Endometrium (tissue), 2 donors: ENCODE measurements at regions not wholly inside any gene's neighbourhood (a gene's known extent, or its start where the extent isn't known, plus 50 kb on each side); places are given as distances from the start of the nearest gene placed in this dataset.
A peak's percentile ranks its signal among the peaks of the same experiment; 100 is the strongest.

Experiments
- FAIRE-seq: peaks from 2 replicates; lab custom pipeline; 2012; peaks lifted over from hg19 to GRCh38; lab: Jason Lieb, UNC
- donor health status: control.
- donor health status: control.

DNA sequence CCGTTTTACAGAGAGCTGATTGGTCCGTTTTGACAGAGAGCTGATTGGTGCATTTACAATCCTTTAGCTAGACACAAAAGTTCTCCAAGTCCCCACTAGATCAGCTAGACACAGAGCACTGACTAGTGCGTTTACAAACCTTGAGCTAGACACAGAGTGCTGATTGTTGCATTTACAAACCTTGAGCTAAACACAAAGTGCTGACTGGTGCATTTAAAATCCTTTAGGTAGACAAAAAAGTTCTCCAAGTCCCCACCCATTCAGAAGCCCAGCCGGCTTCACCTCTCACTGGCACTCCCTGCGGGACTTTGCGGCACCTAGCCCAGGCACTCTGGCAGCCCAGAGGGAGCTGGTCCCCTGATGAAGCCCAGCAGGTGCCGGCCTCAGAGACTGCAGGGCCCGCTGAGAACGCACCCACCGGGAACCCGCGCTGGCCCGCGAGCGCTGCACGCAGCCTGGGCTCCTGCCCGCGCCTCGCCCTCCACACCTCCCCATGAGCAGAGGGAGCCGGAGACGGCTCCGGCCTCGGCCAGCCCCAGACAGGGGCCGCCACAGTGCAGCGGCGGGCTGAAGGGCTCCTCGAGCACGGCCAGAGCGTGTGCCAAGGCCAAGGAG, 508.1 kb upstream of the CHAC2 start:
- no peak for FAIRE-seq

- no peak for FAIRE-seq
Measured at GRCh38 chr2:53257287-53257686, 510.3 kb upstream of the CHAC2 start.

DNA sequence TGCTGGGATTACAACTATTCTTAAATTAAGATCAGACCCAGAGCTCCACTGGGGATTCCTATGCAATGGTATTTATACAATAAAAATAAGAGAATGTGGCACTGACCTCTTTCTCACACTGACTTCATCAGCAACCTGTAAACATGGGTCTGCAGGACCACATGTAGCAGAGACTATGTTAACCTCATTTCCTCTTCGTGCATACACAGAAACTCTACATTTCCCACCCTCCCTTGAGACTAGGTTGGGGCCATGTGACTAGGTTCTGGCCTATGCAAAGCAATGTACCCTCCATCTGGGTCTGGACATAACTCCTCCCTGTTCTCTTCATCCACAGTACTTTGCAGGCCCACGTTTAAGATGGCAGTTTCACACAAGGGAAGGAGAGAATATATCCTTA, 514.4 kb upstream of the CHAC2 start:
- no peak for FAIRE-seq

GRCh38 chr2:53252115-53252514, 515.5 kb upstream of the CHAC2 start:
- no peak for FAIRE-seq

DNA sequence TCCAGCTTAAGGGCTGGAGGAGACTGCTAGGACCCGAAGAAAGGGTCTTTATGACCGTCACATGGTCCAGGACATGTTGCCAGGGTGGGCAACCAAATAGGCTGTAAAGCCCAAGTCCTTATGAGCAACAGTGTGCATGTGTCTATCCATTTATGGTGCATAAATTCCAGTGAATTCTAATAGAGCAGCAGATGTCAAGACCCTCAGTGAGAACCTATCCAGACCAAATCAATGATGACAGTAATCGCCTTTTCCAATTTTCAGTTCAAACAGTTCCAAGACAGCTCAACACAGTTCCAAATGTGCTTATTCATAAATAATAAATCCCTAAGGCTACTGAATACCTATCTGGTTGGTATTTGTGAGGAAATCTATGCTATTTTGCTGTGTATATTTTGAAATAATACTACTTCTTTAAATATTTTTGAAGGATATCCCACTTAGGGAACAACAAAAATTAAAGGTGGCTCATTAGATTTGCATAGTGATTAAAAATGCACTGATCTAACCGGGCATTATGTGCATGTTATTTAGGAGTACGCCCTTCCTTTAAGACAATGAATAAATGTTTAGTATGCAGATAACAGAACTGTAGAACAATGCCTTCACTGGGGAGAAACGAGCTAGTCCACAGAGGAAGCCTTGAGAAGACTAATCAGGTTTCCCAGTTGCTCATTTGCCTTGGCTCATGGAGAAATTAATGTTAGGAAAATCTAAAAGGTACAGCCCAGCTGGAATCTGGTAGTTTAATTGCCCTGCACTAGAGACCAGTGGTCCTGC, 519.5 kb upstream of the CHAC2 start:
- no peak for FAIRE-seq

GRCh38 chr2:53243430-53243829, 524.2 kb upstream of the CHAC2 start:
- no peak for FAIRE-seq

- FAIRE-seq: no peak
Measured at GRCh38 chr2:53242090-53242489, 525.5 kb upstream of the CHAC2 start.

DNA sequence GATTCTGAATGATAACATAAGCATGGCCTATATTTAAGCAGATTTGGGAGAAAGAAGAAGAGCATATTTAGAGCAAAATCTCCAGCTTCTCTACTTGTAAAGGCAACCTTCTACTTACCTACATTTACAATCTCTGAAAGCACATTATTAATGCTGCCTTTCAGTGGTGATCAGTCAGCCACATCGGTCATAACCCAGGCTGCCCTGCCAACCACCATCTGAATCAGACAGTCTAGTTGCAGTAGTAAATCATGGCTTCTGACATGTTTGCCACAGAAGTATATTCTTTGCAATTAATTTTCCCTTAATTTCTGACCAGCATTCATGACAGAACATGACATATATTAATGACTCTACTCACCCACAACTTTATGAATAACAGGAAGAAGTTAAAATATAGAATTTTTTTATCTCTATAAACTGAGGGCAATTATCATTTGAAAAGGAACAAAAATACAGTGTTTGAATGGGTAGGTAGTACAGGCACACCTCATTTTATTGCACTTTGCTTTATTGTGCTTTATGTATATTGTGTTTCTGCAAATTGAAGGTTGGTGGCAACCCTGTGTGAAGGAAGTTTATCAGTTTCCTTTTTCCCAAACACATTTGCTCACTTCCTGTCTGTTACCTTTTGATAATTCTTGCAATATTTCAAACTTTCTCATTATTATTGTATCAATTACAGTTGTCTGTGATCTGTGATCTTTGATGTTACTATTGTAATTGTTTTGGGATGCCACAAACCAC, 531.6 kb upstream of the CHAC2 start:
- FAIRE-seq: peak; percentile 15

DNA sequence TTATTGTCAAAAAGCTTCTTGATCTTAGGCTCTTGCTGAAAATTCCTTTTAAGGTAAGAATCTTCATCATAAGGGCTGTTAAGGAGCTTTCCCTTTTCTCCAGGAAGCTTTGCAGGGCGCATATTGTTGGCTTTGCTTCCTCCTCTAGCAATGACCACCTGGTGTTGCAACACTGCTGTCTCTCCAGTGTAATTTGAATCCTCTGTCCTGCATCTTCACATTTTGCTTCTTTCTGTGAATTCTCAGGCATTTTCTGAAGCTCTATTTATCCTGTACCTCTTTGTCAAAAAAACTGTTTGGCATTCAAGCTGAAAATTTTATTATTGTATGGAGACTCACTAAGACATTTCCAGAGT, 533.1 kb upstream of the CHAC2 start:
- FAIRE-seq: no peak

DNA sequence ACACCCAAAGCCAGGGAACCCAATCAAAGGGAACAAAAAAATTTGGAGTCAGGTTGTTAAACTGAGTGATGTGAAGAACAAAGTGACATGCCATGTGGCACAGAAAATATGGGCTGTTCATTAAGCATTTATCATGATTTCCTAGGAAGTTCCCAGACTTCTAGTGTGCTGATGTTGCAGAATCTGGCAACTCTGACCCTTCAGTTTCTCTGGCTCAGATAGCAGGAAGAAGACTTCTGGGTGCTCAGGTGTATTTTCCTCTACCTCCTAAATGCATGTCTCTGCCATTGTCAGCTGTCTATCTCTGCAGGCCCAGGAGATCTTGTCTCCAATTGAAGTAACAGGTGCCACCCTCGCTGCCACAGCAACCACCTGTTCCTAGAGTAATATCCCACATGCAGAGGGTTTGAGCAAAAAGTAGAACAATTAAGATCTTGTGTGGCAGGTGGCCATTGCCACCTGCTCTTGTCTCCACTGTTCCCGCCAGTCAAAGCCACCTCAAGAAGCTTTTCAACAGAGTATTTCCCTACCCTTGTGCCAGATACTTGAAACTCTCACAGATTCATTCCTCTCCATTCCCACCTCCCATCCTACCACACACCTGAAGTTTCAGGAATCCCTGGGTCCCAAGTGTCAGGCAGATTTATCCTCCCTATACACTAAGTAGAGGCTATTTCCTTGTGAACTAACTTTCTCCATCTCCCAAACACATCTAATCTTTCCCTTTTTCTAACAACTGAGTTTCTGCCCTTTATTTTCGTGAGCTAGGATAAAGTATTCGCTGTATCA, 533.7 kb upstream of the CHAC2 start:
- no peak for FAIRE-seq

GRCh38 chr2:53231908-53232307, 535.7 kb upstream of the CHAC2 start:
- FAIRE-seq: no peak

DNA sequence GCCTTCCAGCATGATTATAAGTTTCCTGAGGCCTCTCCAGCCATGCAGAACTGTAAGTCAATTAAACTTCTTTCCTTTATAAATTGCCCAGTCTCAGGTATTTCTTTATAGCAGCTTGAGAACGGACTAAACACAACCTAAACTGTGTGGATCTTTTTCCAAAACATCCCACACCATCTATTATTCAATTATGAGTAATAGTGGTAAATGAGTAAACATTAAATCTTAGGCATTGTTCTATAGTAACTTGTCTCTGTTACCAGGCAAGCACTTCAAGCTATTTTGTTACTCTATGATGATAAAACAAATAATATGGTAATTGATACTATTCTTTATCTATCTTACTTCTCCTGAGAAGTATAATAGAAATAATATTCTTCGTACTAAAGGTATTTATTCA, 536.9 kb upstream of the CHAC2 start:
- no peak for FAIRE-seq

DNA sequence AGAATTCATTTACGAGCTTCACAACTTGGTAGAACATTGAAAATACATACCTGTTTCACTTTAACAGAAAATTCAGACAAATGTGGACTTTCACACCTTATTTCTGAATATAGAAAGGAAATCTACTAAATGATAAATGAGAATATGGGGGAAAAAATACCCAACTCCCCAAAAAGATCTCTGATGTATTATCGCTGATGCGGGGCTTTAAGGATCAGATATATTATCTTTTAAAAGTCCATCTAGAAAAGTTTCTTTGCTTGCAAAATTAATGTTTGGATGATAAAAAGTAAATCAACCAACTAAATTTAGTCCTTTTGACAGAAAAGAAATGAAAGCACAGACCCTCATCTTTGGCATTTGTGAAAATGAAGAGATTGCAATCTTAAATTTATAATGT, 540.1 kb upstream of the CHAC2 start:
- no peak for FAIRE-seq

GRCh38 chr2:53220969-53221368, 546.6 kb upstream of the CHAC2 start:
- FAIRE-seq: no peak

- FAIRE-seq: no peak
Measured at GRCh38 chr2:53217250-53217649, 550.4 kb upstream of the CHAC2 start.

DNA sequence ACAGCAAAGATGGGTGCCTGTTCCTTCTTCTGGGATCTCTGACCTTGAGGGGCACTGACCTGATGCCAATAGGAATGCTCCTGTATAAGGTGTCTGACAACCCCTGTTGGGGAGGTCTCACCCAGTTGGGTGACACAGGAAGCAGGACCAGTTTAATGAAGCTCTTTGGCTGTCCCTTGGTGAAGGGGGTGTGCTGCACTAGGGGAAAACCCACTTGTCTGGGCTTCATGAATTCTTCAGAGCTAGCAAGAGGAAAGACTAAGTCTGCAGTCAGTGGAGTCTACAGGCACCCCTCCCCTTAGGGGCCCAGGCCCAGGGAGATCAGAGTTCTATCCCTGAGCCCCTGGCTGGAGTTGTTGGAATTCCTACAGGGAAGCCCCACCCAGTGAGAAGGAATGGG, 550.8 kb upstream of the CHAC2 start:
- FAIRE-seq: no peak

DNA sequence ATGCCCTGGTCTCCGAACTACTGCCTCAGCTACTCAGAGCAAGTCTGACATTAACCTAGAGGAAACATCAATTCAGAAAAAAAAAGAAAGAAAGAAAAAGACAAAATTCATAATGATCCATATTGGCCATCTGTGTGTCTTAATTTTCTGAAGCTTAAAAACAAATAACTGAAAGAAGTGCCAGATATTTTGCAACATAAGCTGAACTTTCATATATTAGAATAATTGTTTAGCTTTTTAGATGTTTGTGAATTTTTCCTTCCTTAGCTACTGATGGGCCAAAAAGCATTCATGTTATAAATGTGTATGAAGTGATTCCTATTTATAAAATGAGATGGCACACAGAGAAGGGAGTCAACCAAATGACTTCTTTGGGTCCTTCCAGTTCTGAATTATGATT, 555.0 kb upstream of the CHAC2 start:
- no peak for FAIRE-seq

- no peak for FAIRE-seq
Measured at GRCh38 chr2:53211201-53211774, 556.3 kb upstream of the CHAC2 start.

GRCh38 chr2:53210538-53210937, 557.1 kb upstream of the CHAC2 start:
- no peak for FAIRE-seq

DNA sequence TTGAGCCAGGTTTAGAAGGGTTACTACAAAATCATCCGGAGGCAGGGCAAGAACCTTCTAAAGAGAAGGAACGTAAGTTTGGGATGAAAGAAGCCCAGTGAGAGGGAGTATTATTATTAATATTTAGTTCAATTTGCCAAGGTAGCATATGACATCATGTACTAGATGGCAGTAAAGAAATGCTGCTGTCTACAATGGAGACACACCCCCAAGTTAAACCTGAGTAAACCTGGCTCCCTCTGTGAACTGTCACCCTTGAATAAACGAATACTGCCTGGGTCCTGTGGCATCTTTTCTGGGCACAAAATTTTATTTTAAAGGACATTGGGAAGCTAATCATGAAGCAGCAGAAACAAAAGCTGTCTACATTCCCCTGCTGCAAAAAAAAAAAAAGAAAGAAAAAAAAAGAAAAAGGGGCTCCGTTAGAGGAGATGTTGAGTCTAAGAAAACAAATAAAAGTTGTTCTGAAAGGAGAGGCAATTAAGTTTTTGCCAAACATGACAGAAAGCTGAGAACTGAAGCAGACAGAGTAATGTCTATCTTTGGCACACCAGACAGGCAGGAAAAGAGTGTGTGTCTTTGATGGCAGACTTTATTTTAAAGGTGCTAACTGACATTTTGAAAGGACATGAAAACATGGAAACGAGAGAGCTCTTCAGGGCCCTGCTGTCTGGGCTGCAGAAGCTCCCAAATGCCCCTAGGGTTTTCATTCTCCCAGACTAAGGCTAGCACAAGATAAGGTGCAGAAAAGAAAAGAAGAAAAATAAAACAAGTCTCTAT, 557.7 kb upstream of the CHAC2 start:
- no peak for FAIRE-seq

DNA sequence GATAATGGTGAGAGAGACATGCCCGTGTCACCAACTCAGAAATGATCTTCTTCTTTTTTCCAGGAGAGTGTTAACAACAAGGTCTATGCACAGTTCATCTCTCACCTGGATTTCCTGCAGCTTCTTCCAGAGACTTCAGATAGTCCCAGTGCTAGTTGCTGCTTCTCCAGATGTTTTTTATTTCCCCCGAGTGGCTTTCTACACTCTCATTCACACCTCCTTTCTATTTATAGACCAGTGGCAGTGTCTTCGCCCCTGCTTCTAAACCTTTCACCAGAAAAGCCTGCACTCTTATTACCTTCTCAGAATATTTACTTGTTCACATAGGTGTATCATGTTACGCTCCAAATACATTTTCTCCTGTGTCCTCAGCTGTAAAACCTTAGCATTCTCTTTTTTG, 558.8 kb upstream of the CHAC2 start:
- no peak for FAIRE-seq
